Psoas muscle (tissue), 7 donors: ENCODE measurements at regions not wholly inside any gene's neighbourhood (a gene's known extent, or its start where the extent isn't known, plus 50 kb on each side); places are given as distances from the start of the nearest gene placed in this dataset.

ENCODE experiments used
- ATAC-seq, 4 donors: fragments of 200-7000 bp; cut with Tn5 transposase; one replicate each; pipeline ENCODE4 v1.9.1; 2020; ENCODE audit warnings: moderate library complexity in 3 of 4, mild to moderate bottlenecking in 2 of 4
- DNase-seq, 2 donors: peaks; one replicate each; pipeline ENCODE4 v3.0.0-alpha.2; 2020
- H3K27ac ChIP-seq: fragments of 200-600 bp; one replicate; pipeline ENCODE4 v1.8.0; 2022
- H3K27me3 ChIP-seq, 3 donors: fragments of 200-600 bp in 1 of 3; one replicate each; pipeline versions ENCODE4 v1.6.1 to v1.8.0; 2013 to 2022; ENCODE audit warnings: low read length in 2 of 3, mild to moderate bottlenecking in 2 of 3, moderate library complexity in 1 of 3; ENCODE audit not compliant: insufficient read depth in 3 of 3
- H3K36me3 ChIP-seq, 2 donors: fragments of 200-600 bp in 1 of 2; one replicate each; pipeline versions ENCODE4 v1.6.1 to v1.8.0; 2013 to 2022; ENCODE audit warnings: low read depth in 1 of 2, mild to moderate bottlenecking in 1 of 2, moderate library complexity in 1 of 2; ENCODE audit not compliant: insufficient read depth in 1 of 2
- H3K4me1 ChIP-seq: fragments of 200-600 bp; one replicate; pipeline ENCODE4 v1.8.0; 2022
- H3K4me3 ChIP-seq: fragments of 200-600 bp; one replicate; pipeline ENCODE4 v1.8.0; 2022; ENCODE audit warnings: mild to moderate bottlenecking
- H3K9me3 ChIP-seq: fragments of 200-600 bp; one replicate; pipeline ENCODE4 v1.8.0; 2022
- CTCF ChIP-seq: fragments of 200-600 bp; IDR thresholded peaks from one replicate; pipeline ENCODE4 v1.8.0; 2022; ENCODE audit warnings: antibody characterized with exemption
- WGBS, 3 donors: extraction: QIAGEN DNeasy Blood & Tissue Kit; methylation state at CpG; one replicate each; pipeline versions ENCODE4 v1.1.6 to v1.1.7; 2013; 5-methylcytosine and 5-hydroxymethylcytosine counted together
- intact Hi-C, 2 donors: fragments of 100-400 bp; cut with DNase I; formaldehyde crosslinking; loops; one replicate each; pipeline versions ENCODE4 v1.11.0 to v1.14.2; 2022
- donor health status: healthy with polysubstance abuse.
- donor health status: DM: no; HTN: no; CAD: no; lungs with moderate emphysema.
- donor health status: Bipolar disorder and iron deficiency.
- donor health status: healthy.
- donor health status: DM: yes; HTN: yes; CAD: no.
- donor health status: DM: no; HTN: no; CAD: no.
- donor health status: DM: yes; HTN: yes; CAD: no.

- Histone ChIP-seq H3K27me3 (no peaks in the 10 kb centered on the region), H3K4me3 (no peak overlapping the region), H3K4me1 (peaks cover 5% of the 10 kb centered on the region), H3K27ac (no peak overlapping the region), H3K36me3 (no peaks in the 10 kb centered on the region), H3K9me3 (peaks cover 10% of the 10 kb centered on the region)
- no peak for ATAC-seq
- TF ChIP-seq CTCF: no peak
- no peak for DNase-seq
- intact Hi-C loops: no loop called here
- WGBS, 3 donors: 87 to 93% (median 92%) methylated on average over 7 of the region's 7 CpGs
Measured at GRCh38 chr1:117732956-117733355, 127.1 kb downstream of the TENT5C start.

GRCh38 chr1:117734403-117734802 is 128.6 kb downstream of the TENT5C start:
- DNase-seq (no peak), ATAC-seq (no peak)
- H3K4me1 ChIP-seq: peaks cover 5% of the 10 kb centered on the region
- H3K9me3 ChIP-seq: no peaks in the 10 kb centered on the region
- TF ChIP-seq CTCF: no peak
- intact Hi-C loops: no loop called here
- H3K27ac ChIP-seq: no peak overlapping the region
- H3K4me3 ChIP-seq: no peak overlapping the region
- 57 to 78% (median 74%) methylated on average over 3 of the region's 3 CpGs for WGBS, 3 donors
- no peaks in the 10 kb centered on the region for H3K36me3 ChIP-seq
- H3K27me3 ChIP-seq: no peaks in the 10 kb centered on the region

GRCh38 chr1:117735045-117735992 is 129.5 kb downstream of the TENT5C start:
- DNase-seq (no peak), ATAC-seq (peak in 1 of 4 donors; percentile 78)
- Histone ChIP-seq H3K27me3 (no peaks in the 10 kb centered on the region), H3K9me3 (no peaks in the 10 kb centered on the region), H3K36me3 (no peaks in the 10 kb centered on the region), H3K27ac (peak overlapping the region; percentile 54), H3K4me3 (peak overlapping the region; percentile 62), H3K4me1 (peaks cover 5% of the 10 kb centered on the region)
- WGBS, 3 donors: 1 to 2% (median 1%) methylated on average over 2 of the region's 2 CpGs
- intact Hi-C loops: no loop called here
- no peak for TF ChIP-seq CTCF

GRCh38 chr1:117739504-117739903 is 133.7 kb downstream of the TENT5C start:
- no peak overlapping the region for H3K4me3 ChIP-seq
- no peak overlapping the region for H3K27ac ChIP-seq
- H3K9me3 ChIP-seq: no peaks in the 10 kb centered on the region
- 97 to 99% (median 97%) methylated on average over 1 of the region's 1 CpG for WGBS, 3 donors
- H3K36me3 ChIP-seq: no peaks in the 10 kb centered on the region
- intact Hi-C loops: no loop called here
- ATAC-seq (no peak), DNase-seq (no peak)
- H3K4me1 ChIP-seq: peaks cover 4% of the 10 kb centered on the region
- H3K27me3 ChIP-seq: no peaks in the 10 kb centered on the region
- no peak for TF ChIP-seq CTCF
